ENCODE measurements at regions not wholly inside any gene's neighbourhood (a gene's known extent, or its start where the extent isn't known, plus 50 kb on each side); places are given as distances from the start of the nearest gene placed in this dataset.
A peak's percentile ranks its signal among the peaks of the same experiment; 100 is the strongest.
"Not testable (repeated sequence)": the region's sequence is repeated elsewhere in the genome, so short reads cannot be mapped to it uniquely, and the experiment has no call there.

DNA sequence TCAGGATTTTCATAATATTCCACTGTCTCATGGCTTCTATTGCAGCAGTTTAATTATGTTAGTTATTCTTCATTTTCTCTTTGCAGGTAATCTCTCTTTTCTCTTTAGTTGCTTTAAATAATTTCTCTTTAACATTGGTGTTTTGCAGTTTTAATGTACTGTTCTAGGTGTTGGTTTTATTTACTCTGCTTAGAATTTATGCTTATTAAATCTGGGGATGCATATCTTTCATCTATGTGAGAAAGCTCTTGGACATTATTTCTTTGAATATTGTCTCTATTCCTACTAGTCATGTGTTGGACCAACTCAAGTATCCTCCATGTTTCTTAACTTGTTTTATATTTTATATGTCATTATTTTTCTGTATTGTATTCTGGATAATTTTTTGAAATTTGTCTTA lies 218.7 kb upstream of the TUT7 start:
- no peak overlapping the region for H3K27ac ChIP-seq (ENCODE audit: insufficient read depth, low read length)
- H3K9ac ChIP-seq (ENCODE audit: insufficient read depth, low read length) = no peak overlapping the region
- no peaks in the 10 kb centered on the region for H3K27me3 ChIP-seq (ENCODE audit: control insufficient read depth, insufficient read depth, low read length)
- no peak for DNase-seq (ENCODE audit: low read depth in 2 of 2)
- H3K4me3 ChIP-seq (replicated peaks in 1 of 4; ENCODE audit: control extremely low read depth in 1 of 4, insufficient read depth in 1 of 4, low read depth in 3 of 4, low read length in 4 of 4) = no peak overlapping the region
- no peaks in the 10 kb centered on the region for H4K20me1 ChIP-seq (ENCODE audit: control insufficient read depth, extremely low read depth, insufficient read depth, low read length)
- no peaks in the 10 kb centered on the region for H3K79me2 ChIP-seq (ENCODE audit: control insufficient read depth, insufficient read depth, low read length)
- TF ChIP-seq, protein P1, sequence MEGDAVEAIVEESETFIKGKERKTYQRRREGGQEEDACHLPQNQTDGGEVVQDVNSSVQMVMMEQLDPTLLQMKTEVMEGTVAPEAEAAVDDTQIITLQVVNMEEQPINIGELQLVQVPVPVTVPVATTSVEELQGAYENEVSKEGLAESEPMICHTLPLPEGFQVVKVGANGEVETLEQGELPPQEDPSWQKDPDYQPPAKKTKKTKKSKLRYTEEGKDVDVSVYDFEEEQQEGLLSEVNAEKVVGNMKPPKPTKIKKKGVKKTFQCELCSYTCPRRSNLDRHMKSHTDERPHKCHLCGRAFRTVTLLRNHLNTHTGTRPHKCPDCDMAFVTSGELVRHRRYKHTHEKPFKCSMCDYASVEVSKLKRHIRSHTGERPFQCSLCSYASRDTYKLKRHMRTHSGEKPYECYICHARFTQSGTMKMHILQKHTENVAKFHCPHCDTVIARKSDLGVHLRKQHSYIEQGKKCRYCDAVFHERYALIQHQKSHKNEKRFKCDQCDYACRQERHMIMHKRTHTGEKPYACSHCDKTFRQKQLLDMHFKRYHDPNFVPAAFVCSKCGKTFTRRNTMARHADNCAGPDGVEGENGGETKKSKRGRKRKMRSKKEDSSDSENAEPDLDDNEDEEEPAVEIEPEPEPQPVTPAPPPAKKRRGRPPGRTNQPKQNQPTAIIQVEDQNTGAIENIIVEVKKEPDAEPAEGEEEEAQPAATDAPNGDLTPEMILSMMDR (conservative IDR thresholded peaks at IDR 0.05 in 1 of 2, IDR thresholded peaks at IDR 0.05 in 1 of 2; ENCODE audit: low read depth in 1 of 2, low read length in 2 of 2) = no peak
- no peak for TF ChIP-seq EZH2 (IDR thresholded peaks at IDR 0.05; ENCODE audit: low read length, missing control alignments)
- H3K4me2 ChIP-seq (ENCODE audit: extremely low read depth, insufficient read depth, low read length) = no peak overlapping the region
- no peaks in the 10 kb centered on the region for H3K4me1 ChIP-seq (ENCODE audit: control insufficient read depth, extremely low read depth, insufficient read depth, low read length)
- no peak overlapping the region for H2AFZ ChIP-seq (ENCODE audit: low read length)
- H3K36me3 ChIP-seq (ENCODE audit: control insufficient read depth, insufficient read depth, low read length) = no peaks in the 10 kb centered on the region
- no peaks in the 10 kb centered on the region for H3K9me3 ChIP-seq (ENCODE audit: control insufficient read depth, insufficient read depth, low read depth, low read length)

DNA sequence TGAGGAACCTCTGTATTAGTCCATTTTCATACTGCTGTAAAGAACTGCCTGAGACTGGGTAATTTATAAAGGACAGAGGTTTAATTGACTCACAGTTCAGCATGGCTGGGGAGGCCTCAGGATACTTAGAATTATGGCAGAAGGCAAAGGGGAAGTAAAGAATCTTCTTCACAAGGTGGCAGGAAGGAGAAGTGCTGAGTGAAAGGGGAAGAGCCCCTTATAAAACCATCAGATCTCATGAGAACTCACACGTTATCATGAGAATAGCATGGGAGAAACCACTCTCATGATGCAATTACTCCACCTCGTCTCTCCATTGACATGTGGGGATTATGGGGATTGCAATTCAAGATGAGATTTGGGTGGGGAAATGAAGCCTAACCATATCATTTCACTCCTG lies 211.4 kb upstream of the TUT7 start:
- not testable (repeated sequence) for H3K27ac ChIP-seq (ENCODE audit: insufficient read depth, low read length); H3K4me3 ChIP-seq (replicated peaks in 1 of 4; ENCODE audit: control extremely low read depth in 1 of 4, insufficient read depth in 1 of 4, low read depth in 3 of 4, low read length in 4 of 4); H3K4me2 ChIP-seq (ENCODE audit: extremely low read depth, insufficient read depth, low read length); H3K27me3 ChIP-seq (ENCODE audit: control insufficient read depth, insufficient read depth, low read length); H3K36me3 ChIP-seq (ENCODE audit: control insufficient read depth, insufficient read depth, low read length); H3K79me2 ChIP-seq (ENCODE audit: control insufficient read depth, insufficient read depth, low read length); H3K9ac ChIP-seq (ENCODE audit: insufficient read depth, low read length); H4K20me1 ChIP-seq (ENCODE audit: control insufficient read depth, extremely low read depth, insufficient read depth, low read length); H3K9me3 ChIP-seq (ENCODE audit: control insufficient read depth, insufficient read depth, low read depth, low read length); H2AFZ ChIP-seq (ENCODE audit: low read length); DNase-seq (ENCODE audit: low read depth in 2 of 2); H3K4me1 ChIP-seq (ENCODE audit: control insufficient read depth, extremely low read depth, insufficient read depth, low read length)

DNA sequence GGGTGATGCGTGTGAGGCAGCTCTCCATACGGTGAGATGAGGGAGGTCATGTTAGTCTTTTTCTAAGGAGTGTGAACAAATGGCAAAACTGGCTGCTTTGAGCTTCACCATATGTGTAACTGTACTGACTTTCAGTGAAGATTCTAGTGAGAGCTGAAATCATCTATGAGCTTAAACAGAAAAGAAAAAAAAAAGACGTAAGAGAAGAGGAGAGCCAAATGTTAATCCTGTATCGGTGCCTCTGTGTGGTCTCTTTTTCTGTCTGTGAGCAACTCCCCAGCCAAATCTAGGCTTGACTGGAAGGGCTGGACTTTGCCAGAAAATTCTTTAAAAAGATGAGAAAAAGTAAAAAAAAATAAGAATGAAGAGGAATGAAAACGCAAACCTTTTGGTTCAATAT lies 209.7 kb upstream of the TUT7 start:
- H4K20me1 ChIP-seq (ENCODE audit: control insufficient read depth, extremely low read depth, insufficient read depth, low read length) = no peaks in the 10 kb centered on the region
- no peak for DNase-seq (ENCODE audit: low read depth in 2 of 2)
- TF ChIP-seq, protein P1 (conservative IDR thresholded peaks at IDR 0.05 in 1 of 2, IDR thresholded peaks at IDR 0.05 in 1 of 2; ENCODE audit: low read depth in 1 of 2, low read length in 2 of 2) = no peak
- no peak for TF ChIP-seq EZH2 (IDR thresholded peaks at IDR 0.05; ENCODE audit: low read length, missing control alignments)
- H3K4me2 ChIP-seq (ENCODE audit: extremely low read depth, insufficient read depth, low read length) = peak overlapping the region; percentile 25
- no peak overlapping the region for H3K9ac ChIP-seq (ENCODE audit: insufficient read depth, low read length)
- H3K36me3 ChIP-seq (ENCODE audit: control insufficient read depth, insufficient read depth, low read length) = no peaks in the 10 kb centered on the region
- peak overlapping the region; percentile 57 for H2AFZ ChIP-seq (ENCODE audit: low read length)
- H3K4me1 ChIP-seq (ENCODE audit: control insufficient read depth, extremely low read depth, insufficient read depth, low read length) = no peaks in the 10 kb centered on the region
- no peak overlapping the region for H3K4me3 ChIP-seq (replicated peaks in 1 of 4; ENCODE audit: control extremely low read depth in 1 of 4, insufficient read depth in 1 of 4, low read depth in 3 of 4, low read length in 4 of 4)
- H3K27ac ChIP-seq (ENCODE audit: insufficient read depth, low read length) = no peak overlapping the region
- H3K27me3 ChIP-seq (ENCODE audit: control insufficient read depth, insufficient read depth, low read length) = no peaks in the 10 kb centered on the region
- no peaks in the 10 kb centered on the region for H3K9me3 ChIP-seq (ENCODE audit: control insufficient read depth, insufficient read depth, low read depth, low read length)
- H3K79me2 ChIP-seq (ENCODE audit: control insufficient read depth, insufficient read depth, low read length) = no peaks in the 10 kb centered on the region

All from fibroblast of lung (primary cell).